Islet precursor cell (in vitro differentiated cells): ENCODE measurements at regions not wholly inside any gene's neighbourhood (a gene's known extent, or its start where the extent isn't known, plus 50 kb on each side); places are given as distances from the start of the nearest gene placed in this dataset.

Experiments used
- DNase-seq: peaks from one replicate; pipeline ENCODE4 v3.0.0-alpha.2; 2018

DNA sequence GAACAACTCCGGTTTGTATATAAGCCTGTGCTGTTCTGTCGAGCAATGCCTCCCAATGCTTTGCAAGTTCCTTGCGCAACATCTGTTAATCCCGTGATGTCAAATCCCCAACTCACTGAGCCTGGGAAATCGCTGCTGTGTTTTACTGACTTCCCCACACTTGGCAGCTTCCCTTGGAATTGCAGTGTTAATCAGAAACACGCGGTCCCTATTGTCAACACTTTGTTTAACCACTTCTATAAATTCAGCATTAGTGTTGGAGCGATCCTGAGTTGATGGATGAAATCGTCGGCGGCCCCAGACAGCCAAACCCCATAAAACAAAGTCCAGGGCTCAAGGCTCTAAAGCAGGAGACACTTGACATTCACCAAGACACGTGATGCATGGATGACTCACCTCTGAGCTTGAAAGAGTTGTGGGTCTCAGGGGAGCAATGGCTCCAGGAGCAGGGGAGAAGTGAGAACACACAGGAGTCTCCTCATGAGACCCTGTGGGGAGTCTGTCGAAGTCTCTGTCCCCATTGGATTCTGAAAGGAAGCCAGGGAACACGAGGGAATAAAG is 555.3 kb downstream of the MIAT start:
- peak; percentile 88 for DNase-seq

DNA sequence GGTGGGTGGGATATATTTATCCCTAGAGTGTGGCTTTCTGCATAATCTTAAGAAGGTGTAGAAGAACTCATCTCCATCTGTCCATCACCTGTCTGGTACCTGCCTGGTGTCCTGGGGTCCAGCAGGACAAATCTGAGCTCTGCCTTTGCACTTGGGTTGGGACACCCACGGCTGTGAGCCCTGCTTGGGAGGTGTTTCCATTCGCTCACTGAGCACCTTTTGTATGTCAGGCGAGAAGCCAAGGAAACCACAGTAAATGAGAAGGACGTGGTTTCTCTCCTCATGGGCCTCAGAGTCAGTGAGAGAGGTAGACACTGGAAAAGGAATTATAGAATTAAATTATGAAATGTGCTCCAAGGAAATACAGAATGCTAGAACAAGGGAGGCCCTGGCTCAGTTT is 555.9 kb downstream of the MIAT start:
- peak; percentile 33 for DNase-seq

DNA sequence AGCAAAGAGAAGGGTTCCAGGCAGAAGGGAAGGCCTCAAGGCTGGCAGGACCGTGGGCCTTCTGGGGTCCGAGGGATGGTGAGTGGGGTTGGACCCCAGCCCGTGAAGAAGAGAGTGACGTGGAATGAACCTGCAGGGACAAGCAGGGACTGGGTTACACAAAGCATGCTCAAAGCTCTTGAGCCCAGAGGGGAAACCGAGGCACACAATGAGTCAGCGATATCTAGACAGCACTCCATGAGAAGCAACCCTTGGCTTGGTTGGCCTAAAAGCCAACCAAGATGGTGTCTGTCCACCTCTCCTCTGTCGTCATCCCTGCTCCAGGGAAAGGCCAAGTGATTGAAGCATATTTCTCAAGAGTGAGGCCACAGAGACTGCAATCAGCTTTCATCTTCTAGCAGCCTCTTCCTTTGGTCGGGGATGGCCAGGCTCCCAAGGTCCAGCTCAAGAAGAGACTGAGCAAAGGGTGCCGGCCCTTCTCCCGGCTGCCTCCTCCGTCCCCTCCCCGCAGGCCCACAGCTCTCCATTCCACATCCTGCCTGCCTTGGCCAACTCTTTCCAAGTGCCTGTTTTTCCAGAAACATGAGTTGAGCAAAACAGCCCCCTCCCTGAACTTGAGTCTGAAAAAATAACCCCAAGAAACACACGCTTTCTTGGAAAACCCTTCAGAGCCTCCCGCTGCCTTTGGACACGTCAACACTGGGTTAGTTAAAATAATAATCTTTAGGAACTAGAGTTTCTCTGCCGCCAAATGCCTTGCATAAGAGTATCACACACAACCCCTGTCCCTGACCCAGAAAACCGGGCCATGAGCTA is 556.6 kb downstream of the MIAT start:
- DNase-seq = peak; percentile 46

DNA sequence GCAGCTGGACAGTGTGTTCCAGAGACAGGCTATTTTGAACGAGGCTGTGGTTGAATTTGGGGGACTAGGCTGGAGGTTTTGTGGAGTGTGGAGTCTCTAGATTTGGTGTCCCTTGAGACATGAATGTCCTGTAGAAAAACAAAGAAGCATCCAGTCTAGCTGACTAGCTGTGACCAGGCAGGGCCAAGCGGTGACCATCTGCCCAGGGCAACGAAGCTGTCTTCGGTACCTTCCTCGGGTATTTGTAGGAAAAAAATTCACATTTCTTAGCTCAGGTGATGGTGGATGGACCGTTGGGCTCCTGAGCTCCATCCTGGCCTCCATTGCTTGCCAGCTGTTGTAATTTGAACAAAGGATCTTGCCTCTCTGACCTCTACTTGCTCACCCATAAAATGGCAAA is 557.3 kb downstream of the MIAT start:
- DNase-seq = peak; percentile 11

DNA sequence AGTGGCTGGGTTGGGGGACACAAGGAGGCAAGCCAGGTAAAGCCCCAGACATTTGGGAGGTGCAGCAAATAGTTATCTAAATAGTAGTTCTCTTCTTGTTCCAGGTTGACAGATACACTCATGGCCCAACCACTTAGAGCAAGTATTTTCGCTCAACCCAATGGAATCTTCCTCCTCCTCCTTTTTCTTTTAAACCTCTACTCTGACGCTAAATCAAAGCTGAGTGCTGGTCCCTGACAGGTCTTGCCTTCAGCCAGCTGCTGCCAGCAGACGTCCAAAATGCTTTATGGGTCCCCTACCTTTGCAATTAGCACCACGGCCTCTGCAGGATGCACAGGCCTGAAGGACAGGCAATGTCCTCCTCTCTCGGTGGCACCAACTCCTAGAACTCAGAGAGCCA is 558.5 kb downstream of the MIAT start:
- DNase-seq = peak; percentile 70

DNA sequence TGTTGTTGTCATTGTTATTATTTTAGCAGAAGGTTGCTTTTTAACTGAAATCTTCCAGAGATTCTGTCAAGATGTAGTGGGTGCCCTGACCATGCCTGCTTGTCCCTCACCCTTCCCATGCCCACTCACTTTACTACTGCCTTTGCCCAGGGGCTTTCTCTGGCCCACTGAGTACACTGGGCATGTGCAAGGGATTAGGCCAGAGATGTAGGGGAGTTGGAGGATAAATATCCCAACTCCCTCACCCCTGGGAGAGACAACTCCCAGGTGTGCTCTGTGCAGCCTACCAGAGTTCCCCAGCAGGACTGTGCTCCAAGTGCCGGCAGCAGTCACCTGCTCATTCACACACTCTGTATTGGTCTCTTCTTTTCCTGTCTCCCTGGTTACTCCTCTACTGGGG is 559.1 kb downstream of the MIAT start:
- DNase-seq = peak; percentile 40

DNA sequence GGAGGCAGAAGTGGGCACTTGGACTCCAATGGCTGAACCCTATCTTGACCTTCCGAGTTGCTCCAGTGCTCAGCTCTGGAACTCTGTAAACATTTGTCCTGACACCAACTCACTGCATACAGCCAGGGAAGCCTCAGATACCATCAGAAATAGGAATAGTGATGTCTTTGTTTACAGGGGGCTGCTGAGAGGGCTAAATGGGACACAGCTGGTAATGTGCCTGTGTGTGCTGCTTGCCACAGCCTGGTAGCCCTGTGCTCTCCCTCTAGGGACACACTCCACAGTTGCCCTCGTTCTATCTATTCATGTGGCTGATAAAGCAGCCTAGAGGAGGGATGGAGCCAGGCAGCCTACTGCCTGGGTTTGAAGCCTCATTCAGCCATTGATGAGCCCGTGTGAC is 559.8 kb downstream of the MIAT start:
- peak; percentile 64 for DNase-seq

DNA sequence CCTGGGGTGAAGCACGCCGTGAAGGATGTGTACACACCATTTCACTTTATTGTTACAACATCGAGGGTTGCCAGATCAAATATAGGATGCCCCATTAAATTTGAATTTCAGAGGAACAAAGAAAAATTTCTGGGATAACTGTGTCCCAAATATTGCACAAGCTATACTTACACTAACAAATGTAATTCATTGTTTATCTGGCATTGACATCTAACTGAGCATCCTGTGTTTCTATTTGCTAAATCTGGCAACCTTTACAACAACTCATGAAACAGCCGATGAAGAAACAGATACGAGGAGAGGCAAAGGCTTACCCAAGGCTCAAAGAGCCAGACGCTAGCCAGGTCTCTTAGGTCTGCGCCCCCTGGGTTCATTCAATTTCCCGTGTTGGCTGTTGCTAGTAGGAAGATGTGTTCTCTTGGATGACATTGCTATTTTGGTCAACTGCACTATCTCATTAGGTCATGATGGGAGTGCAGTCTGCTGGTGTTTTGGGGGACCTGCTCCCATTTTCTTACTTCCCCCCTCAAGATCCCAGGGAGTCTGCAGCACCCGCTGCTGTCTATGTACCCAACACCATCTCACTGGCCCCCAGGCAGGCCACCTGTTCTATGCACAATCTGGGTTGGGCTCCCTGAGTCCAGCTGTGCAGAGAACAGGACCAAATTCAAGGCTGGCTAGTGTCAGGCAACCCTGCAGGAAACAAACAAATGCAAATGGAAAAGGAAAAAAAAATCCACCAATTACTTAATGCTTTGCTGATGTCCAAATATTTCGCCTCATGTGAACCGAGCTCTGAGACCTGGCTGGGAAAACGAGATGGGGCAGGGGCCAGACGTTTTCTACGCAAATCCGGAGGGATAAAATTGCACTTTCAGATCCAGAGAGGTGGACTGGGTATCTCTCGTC is 560.9 kb downstream of the MIAT start:
- peak; percentile 55 for DNase-seq

DNA sequence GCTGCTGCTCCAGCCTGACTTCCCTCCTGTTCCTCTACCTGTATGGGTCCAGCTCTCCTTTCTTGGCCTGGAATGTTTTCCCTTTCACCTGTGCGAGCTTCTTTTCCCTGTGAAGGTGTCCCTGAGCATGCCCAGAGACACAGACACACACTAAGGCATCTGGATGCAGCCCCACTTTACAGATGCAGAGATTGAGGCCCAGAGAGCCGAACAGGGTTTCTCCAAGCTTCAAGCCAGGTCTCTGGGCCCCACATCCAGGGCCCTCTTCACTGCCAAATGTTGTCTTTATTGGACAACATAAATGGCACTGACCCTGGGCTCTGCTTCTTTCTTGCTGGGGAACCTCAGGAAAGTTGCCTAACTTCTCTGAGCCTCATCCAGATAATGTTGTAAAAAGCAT is 561.6 kb downstream of the MIAT start:
- peak; percentile 28 for DNase-seq

DNA sequence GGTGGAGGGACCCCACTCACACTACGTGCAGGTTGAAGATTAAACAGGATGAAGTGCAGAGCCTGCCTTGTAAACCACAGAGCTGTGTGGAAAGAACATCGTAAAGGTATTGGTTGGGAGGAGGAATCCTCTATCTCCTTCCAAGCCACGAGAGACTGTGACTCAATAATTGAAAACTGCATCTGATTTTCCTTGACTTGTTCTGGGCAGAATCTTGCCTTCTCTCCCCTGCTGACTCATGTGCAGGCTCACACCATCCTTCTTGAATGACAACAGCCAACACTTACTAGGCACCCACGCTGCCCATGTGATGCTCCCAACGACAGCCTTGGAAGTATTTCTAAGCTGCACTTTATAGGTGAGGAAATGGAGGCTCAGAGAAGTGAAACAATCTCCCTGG is 563.0 kb downstream of the MIAT start:
- DNase-seq = peak; percentile 79

DNA sequence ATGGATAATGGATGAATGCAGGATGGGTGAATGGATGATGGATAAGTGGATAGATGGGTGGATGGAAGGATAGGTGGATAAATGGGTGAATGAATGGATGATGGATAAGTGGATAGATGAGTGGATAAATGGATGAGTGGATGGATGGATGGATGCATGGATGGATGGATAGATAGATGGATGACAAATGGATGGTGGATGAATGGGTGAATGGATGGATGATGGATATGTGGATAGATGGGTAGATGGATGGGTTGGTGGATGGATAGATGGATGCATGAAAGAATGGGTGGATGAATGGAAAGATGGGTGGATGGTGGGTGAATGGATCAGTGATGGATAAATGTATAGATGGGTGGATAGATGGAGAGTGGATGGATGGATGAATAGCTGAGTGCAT is 564.8 kb downstream of the MIAT start:
- DNase-seq = no peak

DNA sequence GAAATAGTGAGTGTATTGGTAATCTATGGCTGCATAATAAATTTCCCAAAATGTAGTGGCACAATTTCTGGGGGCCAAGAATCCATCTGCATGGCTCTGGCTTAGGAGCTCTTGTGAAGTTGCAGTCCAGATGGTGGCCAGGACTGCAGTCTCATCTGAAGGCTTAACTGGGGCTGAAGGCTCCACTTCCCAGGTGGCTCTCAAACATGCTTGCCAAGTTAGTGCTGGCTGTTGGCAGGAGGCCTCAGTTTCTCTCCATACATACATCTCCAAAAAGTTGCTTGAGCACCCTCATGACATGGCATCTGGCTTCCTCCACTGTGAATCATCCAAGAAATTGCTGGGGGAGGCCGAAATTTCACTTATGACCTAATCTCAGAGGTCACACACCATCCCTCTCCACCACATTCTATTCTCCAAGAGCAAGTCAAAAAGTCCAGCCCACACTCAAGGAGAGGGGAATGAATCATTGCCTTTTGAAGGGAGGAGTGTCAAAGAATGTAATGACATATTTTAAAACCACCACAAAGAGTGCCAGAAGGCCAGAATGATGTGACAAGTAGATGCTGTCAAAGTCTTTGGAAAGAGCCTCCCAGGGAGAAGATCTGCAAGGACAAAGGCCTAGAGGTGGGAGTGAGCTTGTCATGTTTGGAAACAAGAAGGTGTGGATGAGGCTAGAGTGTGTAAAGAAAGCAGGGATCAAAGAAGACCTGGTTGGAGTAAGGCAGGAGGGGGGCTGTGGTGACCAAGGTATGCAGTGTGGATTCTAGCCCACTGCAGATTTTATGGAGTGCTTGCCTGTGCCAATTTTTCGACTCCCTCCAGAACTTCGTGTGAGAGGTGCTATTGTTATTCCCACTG is 566.2 kb downstream of the MIAT start:
- DNase-seq = peak; percentile 76

DNA sequence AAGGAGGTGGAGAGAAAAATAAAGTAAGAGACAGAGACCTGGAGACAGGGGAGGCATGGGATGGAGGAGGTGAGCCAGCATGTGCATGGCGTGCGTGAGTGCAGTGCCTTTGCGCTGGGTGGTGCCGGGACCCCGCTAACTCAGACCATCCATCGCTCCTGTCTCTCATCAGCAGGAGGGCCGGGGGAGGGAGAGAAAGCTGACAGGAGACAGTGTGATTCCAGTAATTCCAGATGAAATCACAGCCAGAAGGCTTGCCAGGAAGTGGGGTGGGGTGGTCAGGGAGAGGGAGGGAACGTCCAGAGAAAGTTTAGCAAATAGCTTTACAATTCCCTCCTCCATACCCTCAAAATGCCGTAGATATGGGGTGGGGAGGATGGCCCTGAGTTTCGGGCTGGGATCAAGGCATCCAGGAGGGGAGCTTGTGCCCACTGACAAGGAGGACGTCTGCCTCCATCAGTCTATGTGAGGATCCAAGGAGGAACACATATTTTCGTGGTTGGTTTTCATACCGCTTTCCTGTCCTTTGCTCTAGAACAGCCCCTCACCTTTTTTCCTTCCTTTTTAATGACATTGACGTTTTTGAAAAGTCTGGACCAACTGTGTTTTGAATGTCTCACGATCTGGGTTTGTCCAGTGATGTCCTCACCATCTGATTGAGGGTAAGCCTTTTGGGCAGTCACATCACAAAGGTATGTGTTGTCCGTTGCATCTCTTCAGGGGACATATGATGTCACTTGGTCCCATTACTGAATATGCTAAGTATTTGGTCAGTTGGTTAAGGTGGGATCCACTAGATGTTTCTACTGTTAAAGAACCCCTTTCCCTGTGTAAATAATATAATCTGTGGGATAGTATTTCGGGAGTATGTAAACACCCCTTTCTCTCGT is 567.3 kb downstream of the MIAT start:
- DNase-seq = peak; percentile 73

DNA sequence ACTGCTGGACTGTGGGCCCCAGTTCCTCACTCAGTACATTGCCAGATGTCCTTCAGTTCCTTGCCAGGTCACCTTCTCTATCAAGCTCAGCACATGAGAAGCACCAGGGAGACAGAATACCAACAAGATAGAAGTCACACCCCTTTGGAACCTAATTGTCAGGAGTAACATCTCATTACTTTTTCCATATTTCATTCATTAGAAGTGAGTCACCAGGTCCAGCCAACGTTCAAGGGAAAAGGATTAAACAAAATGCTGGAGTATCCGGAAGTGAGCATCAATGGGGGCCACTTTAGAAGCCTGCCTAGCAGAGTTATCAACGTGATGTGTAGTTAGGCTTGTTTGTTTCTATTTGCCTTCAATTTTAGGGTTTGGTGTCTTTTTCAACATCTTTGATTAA is 569.3 kb downstream of the MIAT start:
- peak; percentile 18 for DNase-seq

DNA sequence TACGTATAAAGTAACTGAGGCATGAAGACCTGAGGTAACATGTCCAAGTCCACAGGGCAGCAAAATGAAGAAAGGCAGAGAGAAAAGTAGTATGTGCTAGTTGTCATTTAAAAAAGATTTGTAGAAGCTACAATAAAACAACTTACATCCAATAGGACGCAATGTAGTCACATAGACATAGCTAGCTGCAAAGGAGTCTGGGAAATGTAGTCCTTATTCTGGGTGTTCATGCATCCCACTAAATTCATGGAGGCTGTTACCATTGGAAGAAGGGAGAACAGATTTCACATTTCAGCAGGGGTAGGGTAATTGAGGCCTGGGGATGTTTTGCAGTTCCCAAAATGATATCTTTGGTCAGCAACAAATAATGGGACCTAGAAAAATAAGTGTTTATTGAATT is 571.4 kb downstream of the MIAT start:
- DNase-seq = no peak

DNA sequence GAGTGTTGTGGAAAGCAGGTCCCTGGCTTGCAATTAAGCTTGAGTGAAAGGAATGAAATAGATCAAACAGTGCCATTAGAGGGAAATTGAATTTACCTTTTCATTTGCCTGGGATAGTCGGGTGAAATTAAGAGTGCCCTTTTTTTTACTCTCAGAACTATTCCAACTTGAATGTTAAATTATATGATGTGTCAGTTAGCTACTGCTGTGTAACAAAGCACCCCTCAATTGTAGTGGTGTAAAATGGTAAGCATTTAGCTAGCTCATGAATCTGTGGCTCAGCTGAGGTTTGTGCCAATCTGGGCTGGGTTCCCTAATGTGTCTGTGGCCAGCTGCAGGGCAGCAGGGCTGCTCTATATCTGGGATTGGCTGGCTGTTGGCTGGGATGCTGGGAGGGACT is 571.4 kb downstream of the MN1 start:
- DNase-seq = no peak

DNA sequence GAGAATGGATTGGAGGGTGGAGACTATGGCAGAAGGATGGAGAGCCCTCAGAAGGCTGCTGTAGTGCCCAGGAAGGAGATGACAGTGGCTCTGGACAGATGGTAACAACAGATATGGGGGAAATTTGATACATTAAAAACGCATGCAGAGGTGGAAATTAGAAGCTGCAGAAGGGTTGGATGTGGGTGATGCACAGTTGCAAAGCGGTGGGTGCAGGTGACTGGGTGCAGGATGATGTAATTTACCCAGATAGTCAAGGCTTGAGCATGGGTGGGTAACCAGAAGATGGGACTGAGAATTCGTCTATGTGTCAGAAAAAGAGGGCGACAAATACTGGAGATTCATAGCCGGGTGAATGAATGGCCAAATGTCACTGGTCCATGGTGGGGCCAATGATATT is 570.3 kb downstream of the MN1 start:
- DNase-seq = peak; percentile 11

DNA sequence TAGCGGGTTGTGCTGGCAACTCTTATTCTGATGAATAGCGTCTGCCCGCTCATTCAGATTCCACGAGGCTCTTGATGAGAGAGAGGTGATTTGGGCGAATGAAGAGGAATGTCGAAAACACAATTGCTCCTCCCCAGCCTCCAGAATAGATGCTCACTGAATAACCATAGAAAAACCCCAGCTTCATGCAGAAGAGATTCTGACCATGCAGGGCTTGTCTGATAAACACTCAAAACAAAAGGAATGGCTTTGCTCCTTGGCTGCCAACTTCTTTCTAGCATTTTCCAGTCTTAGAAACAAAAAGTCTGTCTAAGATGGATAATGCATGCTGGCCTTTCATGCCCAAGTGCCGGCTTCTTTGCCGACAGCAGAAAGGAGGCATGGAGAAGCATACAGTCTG is 569.5 kb downstream of the MN1 start:
- no peak for DNase-seq

DNA sequence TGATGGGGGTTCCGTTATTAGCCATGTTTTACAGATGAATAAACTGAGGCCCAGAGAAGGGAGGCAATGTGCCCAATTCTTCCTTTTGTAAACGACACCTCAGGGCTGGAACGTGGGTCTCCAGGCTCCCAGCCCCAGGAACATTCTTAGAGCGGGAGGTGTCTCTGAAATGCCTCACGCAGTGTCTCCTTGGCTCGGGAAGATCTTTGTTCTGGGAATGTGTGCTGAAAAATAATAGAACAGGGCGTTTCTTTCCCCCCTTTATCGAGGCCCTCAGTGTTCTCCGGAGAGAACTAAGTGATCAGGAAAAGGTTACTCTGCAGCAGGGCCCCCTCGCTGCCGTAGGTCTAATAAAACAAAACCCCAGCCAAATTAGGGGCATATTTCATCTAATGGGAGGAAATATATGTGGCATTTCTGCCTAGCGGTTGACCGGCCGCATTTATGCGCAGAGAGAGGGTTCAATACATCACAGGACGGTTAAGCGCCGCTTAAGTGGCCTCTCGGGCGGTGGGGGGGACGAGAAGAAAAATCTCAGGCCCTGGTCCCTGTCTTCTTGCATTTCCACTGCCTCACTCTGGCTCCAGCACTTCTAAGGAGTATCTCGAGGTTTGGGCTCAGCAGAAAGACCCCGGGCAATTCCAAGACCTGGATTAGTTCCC is 564.3 kb downstream of the MN1 start:
- DNase-seq = peak; percentile 54

DNA sequence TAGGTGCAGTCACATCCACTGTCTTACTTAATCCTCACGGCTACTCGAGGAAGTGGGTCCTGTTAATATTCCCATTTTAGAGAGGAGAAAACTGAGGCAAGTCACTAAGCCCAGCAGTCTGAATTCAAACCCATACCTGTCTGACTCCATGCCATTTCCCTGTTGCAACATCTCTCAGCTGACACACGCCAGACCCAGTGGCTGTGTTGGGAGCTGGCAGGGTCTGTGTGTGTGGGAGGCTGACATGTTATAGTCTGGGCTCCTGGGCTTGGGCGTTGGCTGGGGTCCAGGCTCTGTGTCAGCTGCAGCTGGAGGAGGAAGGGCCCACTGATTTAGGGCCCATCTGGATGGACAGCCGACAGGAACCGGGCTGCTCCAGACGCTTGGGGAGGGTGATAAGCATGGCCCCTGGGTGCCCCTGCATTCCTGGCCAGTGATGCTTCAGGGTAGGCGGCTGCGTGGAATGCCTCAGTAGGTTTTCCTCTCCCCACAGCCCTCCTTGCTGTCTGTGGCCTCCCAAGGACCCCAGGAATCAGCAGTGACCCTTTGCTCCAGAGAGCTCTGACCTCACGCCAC is 562.5 kb downstream of the MN1 start:
- peak; percentile 95 for DNase-seq

DNA sequence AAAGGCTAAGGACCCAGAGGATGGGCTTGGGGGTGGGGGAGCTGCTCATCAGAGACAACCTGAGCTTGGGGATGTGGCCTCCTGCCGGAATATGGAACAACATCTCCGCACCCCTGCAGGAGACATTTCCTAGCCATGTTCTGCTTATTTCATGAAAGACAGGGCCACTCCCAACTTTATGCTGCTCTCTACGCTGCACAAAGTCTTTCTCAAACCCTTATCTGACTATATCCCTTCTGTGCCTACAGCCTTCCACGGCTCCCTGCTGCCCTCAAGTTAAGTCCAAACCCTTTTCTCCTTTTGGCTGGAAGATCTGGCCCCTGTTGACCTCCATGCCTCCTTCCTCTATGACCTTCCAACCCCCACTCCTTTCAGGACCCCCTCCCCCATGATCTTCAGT is 562.0 kb downstream of the MN1 start:
- DNase-seq = no peak
